Smooth muscle cell (in vitro differentiated cells): ENCODE measurements at regions not wholly inside any gene's neighbourhood (a gene's known extent, or its start where the extent isn't known, plus 50 kb on each side); places are given as distances from the start of the nearest gene placed in this dataset.

ENCODE experiments used
- DNase-seq: peaks from one replicate; lab custom pipeline; 2025; ENCODE audit not compliant: unreplicated experiment; lab: John Stamatoyannopoulos, UW
- H2AFZ ChIP-seq: fragments of 200-600 bp; sonication (generic); 2 replicates; pipeline ENCODE4 v1.6.0; 2016; ENCODE audit warnings: antibody characterized with exemption, low read depth, mild to moderate bottlenecking
- H3F3A ChIP-seq: fragments of 200-600 bp; sonication (generic); 2 replicates; pipeline ENCODE4 v1.6.0; 2017; ENCODE audit warnings: antibody characterized with exemption, low read depth
- H3K27ac ChIP-seq: fragments of 200-600 bp; sonication (generic); 2 replicates; pipeline ENCODE4 v1.5.1; 2016; ENCODE audit warnings: low read depth, mild to moderate bottlenecking
- H3K27me3 ChIP-seq: fragments of 200-600 bp; sonication (generic); 2 replicates; pipeline ENCODE4 v1.6.1; 2016; ENCODE audit warnings: low read depth, mild to moderate bottlenecking
- H3K36me3 ChIP-seq: fragments of 200-600 bp; sonication (generic); 2 replicates; pipeline ENCODE4 v1.5.1; 2016; ENCODE audit warnings: low read depth
- H3K4me1 ChIP-seq: fragments of 200-600 bp; sonication (generic); 2 replicates; pipeline ENCODE4 v1.5.1; 2016; ENCODE audit warnings: low read depth
- H3K4me2 ChIP-seq: fragments of 200-600 bp; sonication (generic); 2 replicates; pipeline ENCODE4 v1.6.0; 2016; ENCODE audit warnings: mild to moderate bottlenecking
- H3K4me3 ChIP-seq: fragments of 200-600 bp; sonication (generic); 2 replicates; pipeline ENCODE4 v1.5.1; 2016; ENCODE audit warnings: mild to moderate bottlenecking
- H3K79me2 ChIP-seq: fragments of 200-600 bp; sonication (generic); 2 replicates; pipeline ENCODE4 v1.6.0; 2016; ENCODE audit warnings: low read depth, mild to moderate bottlenecking
- H3K9ac ChIP-seq: fragments of 200-600 bp; sonication (generic); 2 replicates; pipeline ENCODE4 v1.6.0; 2016; ENCODE audit warnings: low read depth
- H3K9me3 ChIP-seq: fragments of 200-600 bp; sonication (generic); replicated peaks from 2 replicates; pipeline ENCODE4 v1.5.1; 2016; ENCODE audit warnings: low read depth
- H4K20me1 ChIP-seq: fragments of 200-600 bp; sonication (generic); 2 replicates; pipeline ENCODE4 v1.6.0; 2016; ENCODE audit warnings: low read depth
- CTCF ChIP-seq: fragments of 200-600 bp; sonication (generic); IDR thresholded peaks from 2 replicates; pipeline ENCODE4 v1.5.1; 2017; ENCODE audit warnings: borderline replicate concordance, mild to moderate bottlenecking, antibody characterized with exemption; ENCODE audit not compliant: insufficient read depth, poor library complexity, severe bottlenecking
- WGBS: methylation state at CpG from one replicate; pipeline ENCODE4 v1.1.7; 2016; ENCODE audit warnings: low lambda C conversion rate; 5-methylcytosine and 5-hydroxymethylcytosine counted together

GRCh38 chr14:22464422-22465142, 124.4 kb downstream of the DAD1 start:
- Histone ChIP-seq H3K9ac (no peak overlapping the region), H4K20me1 (no peaks in the 10 kb centered on the region), H3K4me1 (no peaks in the 10 kb centered on the region), H3K27me3 (peaks cover 14% of the 10 kb centered on the region), H3K36me3 (no peaks in the 10 kb centered on the region), H3K27ac (no peak overlapping the region), H3F3A (no peaks in the 10 kb centered on the region), H3K4me2 (no peak overlapping the region), H3K79me2 (no peaks in the 10 kb centered on the region), H3K4me3 (no peak overlapping the region), H3K9me3 (no peaks in the 10 kb centered on the region), H2AFZ (no peak overlapping the region)
- DNase-seq = no peak
- WGBS = 88% methylated on average over 4 of the region's 4 CpGs
- TF ChIP-seq CTCF = no peak

- H3K4me2 ChIP-seq = no peak overlapping the region
- H3K4me3 ChIP-seq = no peak overlapping the region
- DNase-seq = no peak
- no peak overlapping the region for H3K27ac ChIP-seq
- no peaks in the 10 kb centered on the region for H4K20me1 ChIP-seq
- no peak overlapping the region for H2AFZ ChIP-seq
- no peaks in the 10 kb centered on the region for H3F3A ChIP-seq
- WGBS = 95% methylated on average over 4 of the region's 4 CpGs
- H3K79me2 ChIP-seq = no peaks in the 10 kb centered on the region
- TF ChIP-seq CTCF = no peak
- H3K9me3 ChIP-seq = no peaks in the 10 kb centered on the region
- H3K36me3 ChIP-seq = no peaks in the 10 kb centered on the region
- peaks cover 22% of the 10 kb centered on the region for H3K27me3 ChIP-seq
- no peaks in the 10 kb centered on the region for H3K4me1 ChIP-seq
- H3K9ac ChIP-seq = no peak overlapping the region
These were observed 125.3 kb downstream of the DAD1 start for GRCh38 chr14:22463763-22464173.

GRCh38 chr14:22462923-22463322, 126.1 kb downstream of the DAD1 start:
- Histone ChIP-seq H3K4me2 (no peak overlapping the region), H3K27me3 (peaks cover 31% of the 10 kb centered on the region), H3K79me2 (no peaks in the 10 kb centered on the region), H3F3A (no peaks in the 10 kb centered on the region), H3K4me3 (no peak overlapping the region), H3K36me3 (no peaks in the 10 kb centered on the region), H2AFZ (no peak overlapping the region), H3K9me3 (no peaks in the 10 kb centered on the region), H3K27ac (no peak overlapping the region), H3K4me1 (no peaks in the 10 kb centered on the region), H4K20me1 (no peaks in the 10 kb centered on the region), H3K9ac (no peak overlapping the region)
- 91% methylated on average over 4 of the region's 4 CpGs for WGBS
- no peak for DNase-seq
- TF ChIP-seq CTCF = no peak
